A673 (cell line): ENCODE measurements at regions not wholly inside any gene's neighbourhood (a gene's known extent, or its start where the extent isn't known, plus 50 kb on each side); places are given as distances from the start of the nearest gene placed in this dataset.

ENCODE experiments used
- BruUV-seq: library from RNA; stranded (reverse); fragments of 400-500 nt; replicated peaks from 2 replicates; lab custom pipeline; 2021; lab: Mats Ljungman, UMichigan
- CTCF ChIA-PET: fragments of 300-600 bp; sonication (Branson Sonifier 250); formaldehyde crosslinking; loops from one replicate; lab custom pipeline; 2022; ENCODE audit warnings: antibody characterized with exemption; lab: Charles Lee
- POLR2A ChIA-PET: fragments of 300-600 bp; sonication (Branson Sonifier 250); formaldehyde crosslinking; loops from one replicate; lab custom pipeline; 2022; ENCODE audit warnings: antibody characterized with exemption; ENCODE audit not compliant: low non-redundant PET; lab: Charles Lee
- DNase-seq: peaks from one replicate; pipeline ENCODE4 v3.0.0-alpha.2; 2015; ENCODE audit warnings: low spot score
- H3K27ac ChIP-seq: fragments of 200-600 bp; sonication (generic); 2 replicates; pipeline ENCODE4 v1.5.1; 2016; ENCODE audit warnings: mixed run types, low read depth, mild to moderate bottlenecking, mixed read lengths, antibody characterized with exemption, low read length; ENCODE audit not compliant: poor library complexity, severe bottlenecking
- H3K27me3 ChIP-seq: fragments of 200-600 bp; sonication (generic); replicated peaks from 2 replicates; pipeline ENCODE4 v1.6.1; 2017; ENCODE audit warnings: mixed run types, low read depth, mild to moderate bottlenecking, mixed read lengths, antibody characterized with exemption, low read length; ENCODE audit not compliant: insufficient read depth, poor library complexity
- H3K36me3 ChIP-seq: fragments of 200-600 bp; sonication (generic); 2 replicates; pipeline ENCODE4 v1.6.1; 2016; ENCODE audit warnings: mixed run types, mild to moderate bottlenecking, mixed read lengths, antibody characterized with exemption, low read length; ENCODE audit not compliant: insufficient read depth, poor library complexity, severe bottlenecking
- H3K4me1 ChIP-seq: fragments of 200-600 bp; sonication (generic); 2 replicates; pipeline ENCODE4 v1.6.1; 2017; ENCODE audit warnings: mixed run types, mild to moderate bottlenecking, mixed read lengths, antibody characterized with exemption, low read length; ENCODE audit not compliant: insufficient read depth, poor library complexity, severe bottlenecking
- H3K4me3 ChIP-seq: fragments of 200-600 bp; sonication (generic); 2 replicates; pipeline ENCODE4 v1.5.1; 2016; ENCODE audit warnings: low read depth, mixed run types, mild to moderate bottlenecking, mixed read lengths, low read length; ENCODE audit not compliant: poor library complexity, severe bottlenecking
- H3K9me3 ChIP-seq: fragments of 200-600 bp; sonication (generic); 2 replicates; pipeline ENCODE4 v1.6.1; 2016; ENCODE audit warnings: mixed run types, low read depth, mild to moderate bottlenecking, mixed read lengths, antibody characterized with exemption, low read length; ENCODE audit not compliant: poor library complexity, severe bottlenecking
- CTCF ChIP-seq: fragments of 300-800, 200-600 bp; sonication (generic); conservative IDR thresholded peaks from 2 replicates; pipeline ENCODE4 v1.5.1; 2017; ENCODE audit warnings: low read depth, mild to moderate bottlenecking, antibody characterized with exemption, low read length, moderate library complexity, mixed read lengths
- EZH2 ChIP-seq: fragments of 200-600 bp; sonication (generic); IDR thresholded peaks from 2 replicates; pipeline ENCODE4 v1.6.1; 2017; ENCODE audit warnings: borderline replicate concordance, low read depth, mild to moderate bottlenecking, mixed read lengths, antibody characterized with exemption, low read length; ENCODE audit not compliant: poor library complexity, severe bottlenecking
- intact Hi-C: fragments of 100-400 bp; cut with micrococcal nuclease; formaldehyde crosslinking; loops from one replicate; pipeline ENCODE4 v1.10.0; 2022; ENCODE audit not compliant: unreplicated experiment

GRCh38 chr12:127178052-127178451, 1088.9 kb upstream of the TMEM132C start:
- H3K36me3 ChIP-seq = no peaks in the 10 kb centered on the region
- BruUV-seq = no TSS peak
- no peaks in the 10 kb centered on the region for H3K4me1 ChIP-seq
- ChIA-PET POLR2A (no interaction called here), CTCF (no interaction called here)
- no peak overlapping the region for H3K27ac ChIP-seq
- no peak overlapping the region for H3K4me3 ChIP-seq
- intact Hi-C loops = no loop called here
- TF ChIP-seq CTCF = no peak
- TF ChIP-seq EZH2 = no peak
- DNase-seq = no peak
- H3K27me3 ChIP-seq = no peaks in the 10 kb centered on the region
- peaks cover 19% of the 10 kb centered on the region for H3K9me3 ChIP-seq

- ChIA-PET POLR2A (no interaction called here), CTCF (no interaction called here)
- no peak for TF ChIP-seq CTCF
- TF ChIP-seq EZH2 = no peak
- Histone ChIP-seq H3K9me3 (peaks cover 19% of the 10 kb centered on the region), H3K4me3 (no peak overlapping the region), H3K27ac (no peak overlapping the region), H3K36me3 (no peaks in the 10 kb centered on the region), H3K27me3 (no peaks in the 10 kb centered on the region), H3K4me1 (no peaks in the 10 kb centered on the region)
- BruUV-seq = no TSS peak
- intact Hi-C loops = no loop called here
- DNase-seq = no peak
Observed at GRCh38 chr12:127178463-127178862, 1088.5 kb upstream of the TMEM132C start.

GRCh38 chr12:127179176-127179575, 1087.8 kb upstream of the TMEM132C start:
- no peaks in the 10 kb centered on the region for H3K36me3 ChIP-seq
- intact Hi-C loops = no loop called here
- no peak for TF ChIP-seq CTCF
- TF ChIP-seq EZH2 = no peak
- H3K27me3 ChIP-seq = no peaks in the 10 kb centered on the region
- no peak overlapping the region for H3K27ac ChIP-seq
- no peaks in the 10 kb centered on the region for H3K4me1 ChIP-seq
- H3K9me3 ChIP-seq = peaks cover 19% of the 10 kb centered on the region
- ChIA-PET POLR2A (no interaction called here), CTCF (no interaction called here)
- no peak overlapping the region for H3K4me3 ChIP-seq
- BruUV-seq = no TSS peak
- no peak for DNase-seq
